ENCODE measurements at regions not wholly inside any gene's neighbourhood (a gene's known extent, or its start where the extent isn't known, plus 50 kb on each side); places are given as distances from the start of the nearest gene placed in this dataset.
"Not testable (repeated sequence)": the region's sequence is repeated elsewhere in the genome, so short reads cannot be mapped to it uniquely, and the experiment has no call there.

DNA sequence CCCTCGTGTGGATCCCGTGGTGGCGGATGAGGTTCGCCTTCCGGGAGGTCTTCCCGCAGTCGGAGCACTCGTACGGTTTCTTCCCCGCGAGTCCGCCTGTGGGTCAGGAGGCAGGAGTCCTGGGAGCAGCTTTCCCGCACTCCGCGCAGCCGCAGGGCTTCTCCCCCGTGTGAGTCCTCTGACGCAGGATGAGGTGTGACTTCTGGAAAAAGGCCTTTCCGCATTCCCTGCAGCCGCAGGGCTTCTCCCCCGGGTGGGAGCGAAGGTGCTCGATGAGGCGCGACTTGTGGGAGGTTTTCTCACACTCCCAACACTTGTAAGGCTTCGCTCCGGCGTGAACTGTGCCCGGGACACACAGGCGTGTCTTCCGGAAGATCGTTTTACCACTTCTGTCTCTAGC is 68.8 kb upstream of the WIPI2 start:
- DNase-seq (ENCODE audit: low spot score): not testable (repeated sequence)

- not testable (repeated sequence) for DNase-seq (ENCODE audit: low spot score)
Measured at GRCh38 chr7:5131238-5131637, 58.8 kb upstream of the WIPI2 start.

DNA sequence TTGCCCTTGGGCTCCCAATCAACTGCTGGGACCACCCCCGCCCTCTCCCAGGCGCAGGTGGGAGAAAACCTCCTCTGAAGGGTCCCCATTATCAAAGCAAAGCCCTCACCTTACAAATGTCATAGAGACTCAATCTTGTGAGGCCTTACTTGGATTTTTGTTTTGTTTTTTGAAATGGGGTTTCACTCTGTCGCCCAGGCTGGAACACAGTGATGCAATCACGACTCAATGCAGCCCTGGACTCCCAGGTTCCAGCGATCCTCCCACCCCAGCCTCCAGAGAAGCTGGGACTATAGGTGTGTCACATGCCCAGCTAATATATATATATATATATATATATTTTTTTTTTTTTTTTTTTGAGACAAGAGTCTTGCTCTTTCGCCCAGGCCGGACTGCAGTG is 57.5 kb upstream of the WIPI2 start:
- no peak for DNase-seq (ENCODE audit: low spot score)

DNA sequence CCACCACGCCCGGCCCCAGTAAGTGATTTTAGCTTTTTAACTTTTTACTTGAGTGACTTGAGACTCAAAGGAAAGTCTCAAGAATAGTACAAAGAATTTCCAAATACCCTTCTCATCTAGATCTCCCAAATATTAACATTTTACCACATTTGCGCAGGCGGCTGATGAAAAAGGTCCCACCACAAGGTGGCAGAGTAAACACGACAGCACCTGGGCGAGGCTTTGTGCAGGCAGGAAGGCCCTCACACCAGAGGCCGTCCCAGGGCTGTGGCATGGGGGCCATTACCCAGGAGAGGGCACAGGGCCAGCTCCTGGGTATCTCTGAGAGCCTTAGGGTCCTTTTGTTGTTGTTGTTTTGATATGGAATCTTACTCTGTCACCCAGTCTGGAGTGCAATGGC is 50.0 kb upstream of the WIPI2 start:
- peak; percentile 68 for DNase-seq (ENCODE audit: low spot score)

Measured in D341Med (cell line).